ENCODE measurements at regions not wholly inside any gene's neighbourhood (a gene's known extent, or its start where the extent isn't known, plus 50 kb on each side); places are given as distances from the start of the nearest gene placed in this dataset.

DNA sequence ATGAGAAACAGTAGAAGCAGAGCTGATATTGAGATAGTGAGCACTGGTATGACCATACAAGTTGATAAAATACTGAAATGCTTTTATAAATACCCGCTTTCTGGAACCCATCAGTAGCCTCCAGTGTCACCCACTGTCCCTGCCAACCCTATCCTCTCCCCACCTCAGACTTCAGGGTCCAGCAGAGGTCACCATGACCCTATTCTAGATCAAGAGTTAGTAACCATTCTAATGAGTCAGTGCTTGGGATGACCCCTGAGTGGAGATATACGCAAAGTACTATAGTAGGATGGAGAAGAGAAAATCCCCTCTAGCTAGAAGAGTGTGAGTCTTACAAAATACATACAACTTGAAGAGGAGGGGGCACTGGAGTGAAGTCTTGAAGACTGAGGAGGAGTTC, 297.9 kb upstream of the BRINP1 start:
- H3K9me3 Mint-ChIP-seq: peaks cover 1 to 8% of the 10 kb centered on the region in 2 donors

DNA sequence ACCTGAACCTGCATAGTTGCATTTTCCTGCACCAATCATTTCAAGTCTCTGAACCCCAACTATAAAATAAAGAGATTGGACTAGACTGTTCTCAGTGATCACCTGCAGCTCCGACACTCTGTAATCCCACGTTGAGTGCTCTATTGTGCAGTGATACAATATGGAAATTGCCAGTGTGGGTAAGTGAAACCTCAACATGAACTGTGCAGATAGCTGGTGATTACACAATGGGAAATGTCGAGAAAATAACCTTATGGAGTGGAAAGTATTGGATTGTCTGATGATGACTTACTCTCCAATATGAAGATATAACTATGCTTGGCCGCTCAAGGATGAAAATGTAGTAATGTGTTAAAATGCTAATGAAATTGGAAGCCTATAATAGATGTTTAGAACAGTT, 293.1 kb upstream of the BRINP1 start:
- ATAC-seq (replicated peaks) (no peak), DNase-seq (no peak)
- Mint-ChIP-seq H3K4me1 (ENCODE audit: low read depth in 2 of 2) (no peaks in the 10 kb centered on the region), H3K27me3 (no peaks in the 10 kb centered on the region), H3K27ac (no peak overlapping the region), H3K4me3 (no peak overlapping the region), H3K9me3 (peaks cover 1 to 8% of the 10 kb centered on the region in 2 donors), H3K36me3 (ENCODE audit: insufficient read depth) (no peaks in the 10 kb centered on the region)

More for the DNA sequence above, 297.9 kb upstream of the BRINP1 start:
- Mint-ChIP-seq H3K4me3 (no peak overlapping the region), H3K36me3 (ENCODE audit: insufficient read depth) (no peaks in the 10 kb centered on the region), H3K4me1 (ENCODE audit: low read depth in 2 of 2) (no peaks in the 10 kb centered on the region), H3K27me3 (no peaks in the 10 kb centered on the region), H3K27ac (no peak overlapping the region)
- ATAC-seq (replicated peaks): no peak
- no peak for DNase-seq

DNA sequence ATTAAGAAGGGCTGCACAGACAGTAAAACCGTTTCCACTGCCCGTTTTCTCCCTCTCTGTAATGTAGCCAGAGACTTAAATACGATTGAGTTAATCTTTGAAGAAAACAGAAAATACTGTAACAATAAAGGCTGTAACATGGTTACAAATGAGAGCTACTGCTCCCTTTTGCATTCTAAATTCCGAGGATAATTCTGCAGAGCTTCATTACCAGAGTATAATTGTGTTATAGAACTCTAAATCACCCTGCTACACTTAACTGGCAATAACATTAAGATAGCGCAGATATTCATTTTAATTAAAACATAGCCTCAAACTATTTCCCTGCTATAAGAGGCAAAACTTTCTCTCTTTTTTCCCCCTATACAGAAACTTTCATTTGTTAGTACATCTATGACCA, 283.7 kb upstream of the BRINP1 start:
- Mint-ChIP-seq H3K27me3 (no peaks in the 10 kb centered on the region), H3K4me1 (ENCODE audit: low read depth in 2 of 2) (no peaks in the 10 kb centered on the region), H3K4me3 (no peak overlapping the region), H3K36me3 (ENCODE audit: insufficient read depth) (no peaks in the 10 kb centered on the region), H3K9me3 (peaks cover 0 to 14% of the 10 kb centered on the region in 2 donors), H3K27ac (no peak overlapping the region)
- no peak for ATAC-seq (replicated peaks)
- no peak for DNase-seq

DNA sequence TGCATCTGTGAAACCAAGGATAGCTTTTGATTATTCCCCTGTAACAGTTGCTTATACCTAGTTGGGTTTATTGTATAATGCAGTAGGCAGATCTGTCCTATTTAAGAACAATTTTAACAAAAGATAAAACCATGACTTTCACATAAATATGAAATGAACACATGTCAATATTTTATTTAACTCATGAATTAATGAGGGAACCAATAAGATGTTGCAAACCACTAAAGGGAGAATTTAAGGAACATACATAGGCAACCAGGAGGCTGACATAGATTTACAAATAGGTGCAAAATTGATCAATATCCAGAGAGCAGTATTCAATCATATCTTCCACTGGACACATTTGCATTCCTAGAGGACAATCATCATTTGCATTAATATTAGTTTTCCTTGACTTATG, 280.0 kb upstream of the BRINP1 start:
- H3K27me3 Mint-ChIP-seq: no peaks in the 10 kb centered on the region
- DNase-seq (no peak), ATAC-seq (replicated peaks) (no peak)
- no peaks in the 10 kb centered on the region for H3K4me1 Mint-ChIP-seq (ENCODE audit: low read depth in 2 of 2)
- H3K27ac Mint-ChIP-seq: no peak overlapping the region
- no peak overlapping the region for H3K4me3 Mint-ChIP-seq
- H3K9me3 Mint-ChIP-seq: peaks cover 6 to 14% of the 10 kb centered on the region in 2 donors
- no peaks in the 10 kb centered on the region for H3K36me3 Mint-ChIP-seq (ENCODE audit: insufficient read depth)

DNA sequence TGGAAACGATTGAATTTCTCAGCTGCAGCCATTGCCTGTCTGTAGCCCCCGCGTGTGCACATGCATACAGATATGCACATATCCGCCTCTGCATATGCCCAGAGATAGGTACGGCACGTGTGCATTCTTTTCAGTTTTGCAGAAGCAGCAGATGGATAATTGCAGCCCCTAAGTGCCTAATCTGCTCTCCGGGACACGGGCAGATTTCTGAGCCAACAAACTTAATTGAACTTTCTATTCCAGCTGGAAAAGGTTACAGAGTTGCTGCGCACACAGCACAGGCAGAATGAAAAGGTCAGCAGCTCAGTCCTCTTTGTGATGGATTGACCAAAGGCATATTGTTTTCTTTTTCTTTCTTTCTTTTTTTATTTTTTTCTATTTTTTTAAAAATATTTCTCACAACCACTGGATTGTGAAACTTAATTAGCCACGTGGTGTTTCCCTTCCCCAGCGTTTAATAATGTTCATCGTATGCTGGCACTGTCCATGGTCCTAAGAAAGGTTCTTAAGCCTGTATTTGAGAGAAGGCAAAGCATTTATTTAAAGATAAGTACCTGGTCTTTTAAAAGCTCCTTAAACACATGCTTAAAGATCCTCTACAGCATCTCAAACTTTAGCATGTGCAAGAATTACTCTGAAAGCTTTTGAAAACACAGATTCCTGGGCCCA, 270.2 kb upstream of the BRINP1 start:
- no peaks in the 10 kb centered on the region for H3K27me3 Mint-ChIP-seq
- no peak for ATAC-seq (replicated peaks)
- no peak overlapping the region for H3K4me3 Mint-ChIP-seq
- H3K9me3 Mint-ChIP-seq: peaks cover 7 to 13% of the 10 kb centered on the region in 2 donors
- DNase-seq: no peak
- no peaks in the 10 kb centered on the region for H3K36me3 Mint-ChIP-seq (ENCODE audit: insufficient read depth)
- no peaks in the 10 kb centered on the region for H3K4me1 Mint-ChIP-seq (ENCODE audit: low read depth in 2 of 2)
- H3K27ac Mint-ChIP-seq: no peak overlapping the region

DNA sequence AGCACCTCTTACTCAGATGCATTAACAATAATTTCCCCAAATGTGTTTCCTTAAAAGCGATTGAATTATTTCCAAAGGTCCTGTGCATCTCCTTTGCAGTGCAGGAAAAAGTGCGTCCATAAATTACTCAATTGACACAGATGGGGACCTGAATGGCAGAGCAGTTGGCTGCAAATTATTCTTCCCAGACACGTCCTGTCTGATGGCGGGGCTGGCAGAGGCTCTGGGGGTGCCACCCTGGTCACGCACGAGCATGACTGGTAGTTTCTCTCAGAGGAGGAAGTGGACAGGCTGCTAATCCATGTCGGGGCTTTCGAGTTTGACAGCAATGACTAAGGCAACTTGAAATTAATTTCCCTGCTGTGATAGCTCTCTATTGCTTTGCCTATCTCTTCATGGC, 264.8 kb upstream of the BRINP1 start:
- Mint-ChIP-seq H3K27ac (no peak overlapping the region), H3K9me3 (peaks cover 7 to 13% of the 10 kb centered on the region in 2 donors), H3K4me3 (no peak overlapping the region), H3K27me3 (no peaks in the 10 kb centered on the region), H3K36me3 (ENCODE audit: insufficient read depth) (no peaks in the 10 kb centered on the region), H3K4me1 (ENCODE audit: low read depth in 2 of 2) (no peaks in the 10 kb centered on the region)
- DNase-seq (no peak), ATAC-seq (replicated peaks) (no peak)

DNA sequence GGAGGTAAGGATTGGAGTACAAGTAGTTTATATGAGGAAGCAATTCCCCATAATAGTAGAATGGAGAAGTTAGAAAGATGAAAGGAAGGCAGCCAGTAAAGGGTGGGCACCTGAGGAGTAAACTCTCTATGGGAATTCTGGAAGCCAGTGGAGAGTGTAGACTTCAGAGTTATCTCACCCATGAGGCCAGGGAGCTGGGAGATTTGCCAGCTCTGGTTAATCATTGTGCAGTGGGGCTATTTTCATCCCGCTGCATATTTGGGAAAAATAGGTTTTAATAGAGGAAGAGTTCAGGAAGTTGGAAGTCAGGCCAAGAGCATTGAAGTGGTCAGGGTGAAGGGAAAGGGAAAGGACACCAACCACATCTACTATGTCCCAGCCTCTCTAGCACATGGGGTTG, 242.3 kb upstream of the BRINP1 start:
- no peaks in the 10 kb centered on the region for H3K4me1 Mint-ChIP-seq (ENCODE audit: low read depth in 2 of 2)
- DNase-seq (no peak), ATAC-seq (replicated peaks) (no peak)
- no peak overlapping the region for H3K27ac Mint-ChIP-seq
- H3K36me3 Mint-ChIP-seq (ENCODE audit: insufficient read depth): no peaks in the 10 kb centered on the region
- no peak overlapping the region for H3K4me3 Mint-ChIP-seq
- no peaks in the 10 kb centered on the region for H3K27me3 Mint-ChIP-seq
- peaks cover 10 to 11% of the 10 kb centered on the region in 2 donors for H3K9me3 Mint-ChIP-seq

DNA sequence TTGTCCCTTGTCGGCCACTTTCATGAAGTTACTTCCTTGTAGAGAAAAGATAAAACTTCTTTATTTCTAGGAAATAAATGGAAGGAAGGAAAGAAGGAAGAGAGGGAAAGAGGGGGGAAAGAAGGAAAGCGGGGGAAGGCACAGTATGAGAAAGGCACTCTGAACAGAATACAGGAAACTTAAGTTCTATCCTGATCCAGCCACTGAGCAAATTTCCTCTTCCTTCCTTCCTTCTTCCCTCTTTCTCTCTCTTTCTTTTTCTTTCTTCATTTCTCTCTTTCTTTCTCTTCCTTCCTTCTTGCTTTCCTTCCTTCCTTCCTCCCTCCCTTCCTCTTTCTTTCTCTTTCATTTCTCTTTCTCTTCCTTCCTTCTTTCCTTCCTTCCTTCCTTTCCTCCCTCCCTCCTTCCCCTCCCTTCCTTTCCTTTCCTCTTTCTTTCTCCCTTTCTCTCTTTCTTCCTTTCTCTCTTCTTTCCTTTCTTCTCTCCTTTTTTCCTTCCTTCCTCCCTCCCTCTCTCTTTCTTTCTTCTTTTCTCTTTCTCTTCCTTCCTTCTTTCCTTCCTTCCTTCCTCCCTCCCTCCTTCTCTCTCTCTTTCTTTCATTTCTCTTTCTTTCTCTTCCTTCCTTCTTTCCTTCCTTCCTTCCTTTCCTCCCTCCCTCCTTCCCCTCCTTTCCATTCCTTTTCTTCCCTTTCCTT, 240.2 kb upstream of the BRINP1 start:
- Mint-ChIP-seq H3K27ac (no peak overlapping the region), H3K4me1 (ENCODE audit: low read depth in 2 of 2) (no peaks in the 10 kb centered on the region), H3K4me3 (no peak overlapping the region), H3K9me3 (peaks cover 7 to 18% of the 10 kb centered on the region in 2 donors), H3K27me3 (no peaks in the 10 kb centered on the region), H3K36me3 (ENCODE audit: insufficient read depth) (no peaks in the 10 kb centered on the region)
- ATAC-seq (replicated peaks) (no peak), DNase-seq (no peak)

DNA sequence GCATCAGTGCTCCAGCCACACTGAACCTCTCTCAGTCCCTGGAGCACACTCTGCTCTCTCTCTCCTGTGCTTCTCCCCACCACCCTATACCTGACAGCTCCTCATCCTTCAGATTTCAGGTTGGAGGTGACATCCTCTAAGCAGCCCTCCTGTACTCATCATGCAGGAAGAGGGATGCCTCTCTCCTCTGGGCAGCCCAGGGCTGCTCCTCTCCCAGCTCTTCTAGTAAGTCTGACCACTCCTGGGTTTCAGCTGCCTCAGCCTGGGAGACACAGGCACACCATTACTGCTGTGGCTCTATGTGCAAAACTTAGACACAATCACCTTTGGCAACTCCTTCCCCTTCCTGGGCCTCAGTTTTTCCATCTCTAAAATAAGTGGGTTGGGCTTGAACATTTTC, 232.4 kb upstream of the BRINP1 start:
- Mint-ChIP-seq H3K27ac (no peak overlapping the region), H3K9me3 (peaks cover 6 to 12% of the 10 kb centered on the region in 2 donors), H3K4me1 (ENCODE audit: low read depth in 2 of 2) (no peaks in the 10 kb centered on the region), H3K36me3 (ENCODE audit: insufficient read depth) (peaks cover 2% of the 10 kb centered on the region), H3K4me3 (no peak overlapping the region), H3K27me3 (no peaks in the 10 kb centered on the region)
- DNase-seq (no peak), ATAC-seq (replicated peaks) (no peak)

DNA sequence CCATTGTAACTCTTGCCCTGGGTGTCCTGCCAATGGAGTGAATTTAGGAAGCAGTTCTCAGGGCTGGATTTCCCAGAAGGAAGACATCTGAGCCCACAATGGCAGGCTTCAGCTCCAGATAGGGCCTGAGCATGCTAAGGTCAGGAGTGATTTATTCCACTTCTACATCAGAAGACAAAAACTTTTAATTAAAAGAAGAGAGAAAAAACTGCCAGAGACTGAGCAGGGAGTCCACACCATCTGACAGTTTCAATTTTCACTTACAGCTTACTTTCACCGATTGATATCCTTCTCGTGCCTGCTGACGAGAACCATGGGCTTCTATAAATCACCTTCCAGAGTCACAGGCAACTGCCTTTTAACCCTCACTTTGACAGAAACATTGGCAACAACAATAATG, 228.3 kb upstream of the BRINP1 start:
- Mint-ChIP-seq H3K4me1 (ENCODE audit: low read depth in 2 of 2) (no peaks in the 10 kb centered on the region), H3K4me3 (no peak overlapping the region), H3K27me3 (no peaks in the 10 kb centered on the region), H3K36me3 (ENCODE audit: insufficient read depth) (peaks cover 2% of the 10 kb centered on the region), H3K27ac (no peak overlapping the region), H3K9me3 (peaks cover 7 to 13% of the 10 kb centered on the region in 2 donors)
- DNase-seq (no peak), ATAC-seq (replicated peaks) (no peak)

DNA sequence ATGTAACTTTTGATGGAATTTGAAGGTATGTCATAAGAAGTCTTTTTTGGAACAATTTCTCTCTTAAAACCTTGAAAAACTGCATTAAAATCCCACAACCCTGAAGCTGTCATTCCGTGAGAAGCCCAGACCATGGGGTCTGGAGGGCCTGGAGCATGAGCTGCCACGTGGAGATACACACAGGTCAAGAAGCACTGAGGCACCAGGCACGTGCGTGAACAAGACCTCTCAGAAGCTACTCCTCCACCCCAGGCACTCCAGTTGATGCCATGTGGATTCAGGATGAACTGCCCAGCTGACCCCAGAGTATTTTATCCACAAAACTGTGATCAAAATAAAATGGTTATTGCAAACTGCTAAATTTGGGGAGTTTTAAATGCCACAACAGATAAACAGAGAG, 227.5 kb upstream of the BRINP1 start:
- H3K36me3 Mint-ChIP-seq (ENCODE audit: insufficient read depth): peaks cover 2% of the 10 kb centered on the region
- DNase-seq (no peak), ATAC-seq (replicated peaks) (no peak)
- no peak overlapping the region for H3K27ac Mint-ChIP-seq
- H3K4me1 Mint-ChIP-seq (ENCODE audit: low read depth in 2 of 2): no peaks in the 10 kb centered on the region
- H3K4me3 Mint-ChIP-seq: no peak overlapping the region
- no peaks in the 10 kb centered on the region for H3K27me3 Mint-ChIP-seq
- peaks cover 7 to 16% of the 10 kb centered on the region in 2 donors for H3K9me3 Mint-ChIP-seq

DNA sequence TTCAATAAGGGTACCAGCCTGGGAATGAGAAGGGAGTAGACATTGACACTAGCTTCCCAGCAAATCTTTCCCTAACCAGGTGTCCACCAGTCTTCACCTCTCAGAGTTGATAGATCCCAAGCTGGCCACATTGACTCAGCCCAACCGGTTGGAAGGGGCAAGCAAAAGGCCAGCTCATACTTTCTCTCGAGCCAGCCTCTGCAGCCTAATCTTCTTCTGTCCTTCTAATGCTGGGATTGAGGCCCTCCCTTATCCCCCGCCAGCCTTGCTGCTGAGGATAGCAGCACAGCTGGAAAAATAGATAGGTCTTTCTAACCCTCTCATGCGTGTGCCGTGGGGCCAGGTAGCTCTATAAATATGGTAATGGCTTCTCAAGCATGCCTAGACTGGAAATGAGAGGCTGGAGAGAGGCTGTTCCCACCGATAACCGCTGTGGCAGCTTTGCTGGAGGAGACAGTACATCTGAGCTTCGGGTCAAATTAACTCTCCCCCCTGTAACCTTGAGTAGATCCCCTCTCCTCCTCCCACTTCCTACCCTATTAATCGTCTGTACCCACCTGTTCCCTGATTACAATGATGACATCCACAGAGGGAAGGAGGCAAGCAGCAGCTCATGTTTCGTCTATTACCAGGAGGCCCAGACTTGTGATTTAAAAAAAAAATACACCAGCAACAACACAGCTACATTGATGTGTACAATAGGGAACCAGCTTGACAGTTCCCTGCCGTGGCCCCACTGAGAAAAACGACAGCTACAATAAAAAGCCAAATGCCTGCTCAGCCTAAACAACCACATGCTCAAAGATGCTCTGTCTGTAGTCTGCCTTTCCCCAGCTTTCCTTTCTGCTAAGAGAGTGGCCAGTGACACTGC, 219.9 kb upstream of the BRINP1 start:
- ATAC-seq (replicated peaks) (no peak), DNase-seq (no peak)
- Mint-ChIP-seq H3K9me3 (peaks cover 7 to 17% of the 10 kb centered on the region in 2 donors), H3K4me3 (no peak overlapping the region), H3K4me1 (ENCODE audit: low read depth in 2 of 2) (no peaks in the 10 kb centered on the region), H3K27me3 (no peaks in the 10 kb centered on the region), H3K36me3 (ENCODE audit: insufficient read depth) (no peaks in the 10 kb centered on the region), H3K27ac (no peak overlapping the region)

DNA sequence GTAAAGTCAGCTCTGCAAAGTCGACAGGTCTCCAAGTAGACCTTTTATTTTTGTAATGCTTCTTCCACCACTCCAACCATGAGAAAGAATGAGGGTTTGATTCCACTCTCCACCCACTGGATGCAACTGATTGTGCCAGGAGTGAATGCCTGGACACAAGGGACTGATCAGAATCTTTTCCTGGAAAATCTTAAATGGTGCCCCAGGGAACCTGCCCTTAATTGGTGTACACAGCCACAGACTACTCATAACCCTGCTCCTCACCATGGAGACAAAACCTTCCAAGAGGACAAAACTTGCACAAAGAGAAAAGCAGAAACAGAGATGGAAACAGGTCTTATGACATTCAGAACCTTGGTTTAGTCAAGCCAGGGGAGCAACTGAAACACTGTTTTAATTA, 208.6 kb upstream of the BRINP1 start:
- Mint-ChIP-seq H3K4me1 (ENCODE audit: low read depth in 2 of 2) (no peaks in the 10 kb centered on the region), H3K9me3 (peaks cover 0 to 6% of the 10 kb centered on the region in 2 donors), H3K27ac (no peak overlapping the region), H3K27me3 (no peaks in the 10 kb centered on the region), H3K36me3 (ENCODE audit: insufficient read depth) (no peaks in the 10 kb centered on the region), H3K4me3 (no peak overlapping the region)
- DNase-seq (no peak), ATAC-seq (replicated peaks) (no peak)

Measured in effector memory CD8-positive, alpha-beta T cell (primary cell).